Smooth muscle cell (in vitro differentiated cells): ENCODE measurements at regions not wholly inside any gene's neighbourhood (a gene's known extent, or its start where the extent isn't known, plus 50 kb on each side); places are given as distances from the start of the nearest gene placed in this dataset.

Experiments
- DNase-seq: peaks from one replicate; lab custom pipeline; 2025; ENCODE audit not compliant: unreplicated experiment; lab: John Stamatoyannopoulos, UW
- H2AFZ ChIP-seq: fragments of 200-600 bp; sonication (generic); 2 replicates; pipeline ENCODE4 v1.6.0; 2016; ENCODE audit warnings: antibody characterized with exemption, low read depth, mild to moderate bottlenecking
- H3F3A ChIP-seq: fragments of 200-600 bp; sonication (generic); 2 replicates; pipeline ENCODE4 v1.6.0; 2017; ENCODE audit warnings: antibody characterized with exemption, low read depth
- H3K27ac ChIP-seq: fragments of 200-600 bp; sonication (generic); 2 replicates; pipeline ENCODE4 v1.5.1; 2016; ENCODE audit warnings: low read depth, mild to moderate bottlenecking
- H3K27me3 ChIP-seq: fragments of 200-600 bp; sonication (generic); 2 replicates; pipeline ENCODE4 v1.6.1; 2016; ENCODE audit warnings: low read depth, mild to moderate bottlenecking
- H3K36me3 ChIP-seq: fragments of 200-600 bp; sonication (generic); 2 replicates; pipeline ENCODE4 v1.5.1; 2016; ENCODE audit warnings: low read depth
- H3K4me1 ChIP-seq: fragments of 200-600 bp; sonication (generic); 2 replicates; pipeline ENCODE4 v1.5.1; 2016; ENCODE audit warnings: low read depth
- H3K4me2 ChIP-seq: fragments of 200-600 bp; sonication (generic); 2 replicates; pipeline ENCODE4 v1.6.0; 2016; ENCODE audit warnings: mild to moderate bottlenecking
- H3K4me3 ChIP-seq: fragments of 200-600 bp; sonication (generic); 2 replicates; pipeline ENCODE4 v1.5.1; 2016; ENCODE audit warnings: mild to moderate bottlenecking
- H3K79me2 ChIP-seq: fragments of 200-600 bp; sonication (generic); 2 replicates; pipeline ENCODE4 v1.6.0; 2016; ENCODE audit warnings: low read depth, mild to moderate bottlenecking
- H3K9ac ChIP-seq: fragments of 200-600 bp; sonication (generic); 2 replicates; pipeline ENCODE4 v1.6.0; 2016; ENCODE audit warnings: low read depth
- H3K9me3 ChIP-seq: fragments of 200-600 bp; sonication (generic); replicated peaks from 2 replicates; pipeline ENCODE4 v1.5.1; 2016; ENCODE audit warnings: low read depth
- H4K20me1 ChIP-seq: fragments of 200-600 bp; sonication (generic); 2 replicates; pipeline ENCODE4 v1.6.0; 2016; ENCODE audit warnings: low read depth
- CTCF ChIP-seq: fragments of 200-600 bp; sonication (generic); IDR thresholded peaks from 2 replicates; pipeline ENCODE4 v1.5.1; 2017; ENCODE audit warnings: borderline replicate concordance, mild to moderate bottlenecking, antibody characterized with exemption; ENCODE audit not compliant: insufficient read depth, poor library complexity, severe bottlenecking
- WGBS: methylation state at CpG from one replicate; pipeline ENCODE4 v1.1.7; 2016; ENCODE audit warnings: low lambda C conversion rate; 5-methylcytosine and 5-hydroxymethylcytosine counted together

GRCh38 chr13:108528303-108528702, 101.1 kb upstream of the MYO16 start:
- no peaks in the 10 kb centered on the region for H3K36me3 ChIP-seq
- H3K4me3 ChIP-seq = no peak overlapping the region
- WGBS = 35% methylated on average over 1 of the region's 2 CpGs
- H2AFZ ChIP-seq = no peak overlapping the region
- no peaks in the 10 kb centered on the region for H3K4me1 ChIP-seq
- DNase-seq = no peak
- no peaks in the 10 kb centered on the region for H4K20me1 ChIP-seq
- H3K27ac ChIP-seq = no peak overlapping the region
- H3K79me2 ChIP-seq = no peaks in the 10 kb centered on the region
- no peaks in the 10 kb centered on the region for H3K9me3 ChIP-seq
- no peaks in the 10 kb centered on the region for H3F3A ChIP-seq
- no peak overlapping the region for H3K9ac ChIP-seq
- no peak overlapping the region for H3K4me2 ChIP-seq
- H3K27me3 ChIP-seq = peaks cover 22% of the 10 kb centered on the region
- no peak for TF ChIP-seq CTCF

- peaks cover 13% of the 10 kb centered on the region for H3K27me3 ChIP-seq
- H4K20me1 ChIP-seq = no peaks in the 10 kb centered on the region
- H3F3A ChIP-seq = no peaks in the 10 kb centered on the region
- H3K4me1 ChIP-seq = no peaks in the 10 kb centered on the region
- DNase-seq = no peak
- WGBS = 87% methylated on average over 2 of the region's 2 CpGs
- no peak overlapping the region for H2AFZ ChIP-seq
- H3K9ac ChIP-seq = no peak overlapping the region
- no peaks in the 10 kb centered on the region for H3K79me2 ChIP-seq
- no peak overlapping the region for H3K4me3 ChIP-seq
- no peak overlapping the region for H3K27ac ChIP-seq
- no peak overlapping the region for H3K4me2 ChIP-seq
- TF ChIP-seq CTCF = no peak
- H3K36me3 ChIP-seq = no peaks in the 10 kb centered on the region
- no peaks in the 10 kb centered on the region for H3K9me3 ChIP-seq
Observed at GRCh38 chr13:108533842-108534241, 95.6 kb upstream of the MYO16 start.

GRCh38 chr13:108534728-108535127, 94.7 kb upstream of the MYO16 start:
- H3K4me2 ChIP-seq = no peak overlapping the region
- peaks cover 12% of the 10 kb centered on the region for H3K27me3 ChIP-seq
- TF ChIP-seq CTCF = no peak
- no peaks in the 10 kb centered on the region for H3K9me3 ChIP-seq
- no peak overlapping the region for H3K9ac ChIP-seq
- no peak for DNase-seq
- no peaks in the 10 kb centered on the region for H4K20me1 ChIP-seq
- H3K4me1 ChIP-seq = no peaks in the 10 kb centered on the region
- no peaks in the 10 kb centered on the region for H3K36me3 ChIP-seq
- no peak overlapping the region for H2AFZ ChIP-seq
- no peak overlapping the region for H3K27ac ChIP-seq
- H3K79me2 ChIP-seq = no peaks in the 10 kb centered on the region
- H3F3A ChIP-seq = no peaks in the 10 kb centered on the region
- H3K4me3 ChIP-seq = no peak overlapping the region

- no peak for TF ChIP-seq CTCF
- DNase-seq = no peak
Observed at GRCh38 chr13:108549934-108550333, 79.5 kb upstream of the MYO16 start.

More at GRCh38 chr13:108549934-108550333, 79.5 kb upstream of the MYO16 start:
- Histone ChIP-seq H3K9ac (no peak overlapping the region), H3K36me3 (no peaks in the 10 kb centered on the region), H3K79me2 (no peaks in the 10 kb centered on the region), H3K4me1 (no peaks in the 10 kb centered on the region), H3K27me3 (no peaks in the 10 kb centered on the region), H4K20me1 (no peaks in the 10 kb centered on the region), H3K4me3 (no peak overlapping the region), H3K9me3 (no peaks in the 10 kb centered on the region), H2AFZ (no peak overlapping the region), H3F3A (no peaks in the 10 kb centered on the region), H3K4me2 (no peak overlapping the region), H3K27ac (no peak overlapping the region)
- WGBS = 78% methylated on average over 5 of the region's 5 CpGs
